GM23338 (cell line): ENCODE measurements at regions not wholly inside any gene's neighbourhood (a gene's known extent, or its start where the extent isn't known, plus 50 kb on each side); places are given as distances from the start of the nearest gene placed in this dataset.

ENCODE experiments used
- ATAC-seq: fragments of 200-7000 bp; cut with Tn5 transposase; 3 replicates; pipeline ENCODE4 v1.9.1; 2020
- DNase-seq: peaks from one replicate; pipeline ENCODE4 v3.0.0-alpha.2; 2015; ENCODE audit warnings: low spot score
- H2AFZ ChIP-seq: fragments of 200-600 bp; sonication (generic); 2 replicates; pipeline ENCODE4 v1.8.0; 2016; ENCODE audit warnings: antibody characterized with exemption, mild to moderate bottlenecking, moderate library complexity
- H3F3A ChIP-seq: fragments of 200-600 bp; sonication (generic); replicated peaks from 2 replicates; pipeline ENCODE4 v1.8.0; 2017; ENCODE audit warnings: antibody characterized with exemption, mixed run types, low read depth
- H3K27ac ChIP-seq: fragments of 200-600 bp; sonication (generic); 2 replicates; pipeline ENCODE4 v1.6.1; 2016; ENCODE audit warnings: low read depth
- H3K27me3 ChIP-seq: fragments of 200-600 bp; sonication (generic); 2 replicates; pipeline ENCODE4 v1.8.0; 2016; ENCODE audit warnings: mild to moderate bottlenecking, mixed run types, moderate library complexity; ENCODE audit not compliant: insufficient read depth
- H3K36me3 ChIP-seq: fragments of 200-600 bp; sonication (generic); 2 replicates; pipeline ENCODE4 v1.8.0; 2016; ENCODE audit warnings: mild to moderate bottlenecking; ENCODE audit not compliant: insufficient read depth
- H3K4me1 ChIP-seq: fragments of 200-600 bp; sonication (generic); 2 replicates; pipeline ENCODE4 v1.8.0; 2016; ENCODE audit warnings: mild to moderate bottlenecking, moderate library complexity; ENCODE audit not compliant: insufficient read depth
- H3K4me2 ChIP-seq: fragments of 200-600 bp; sonication (generic); 2 replicates; pipeline ENCODE4 v1.7.1; 2017; ENCODE audit warnings: mixed run types
- H3K4me3 ChIP-seq: fragments of 200-600 bp; sonication (generic); 2 replicates; pipeline ENCODE4 v1.6.1; 2016; ENCODE audit warnings: mixed run types
- H3K79me2 ChIP-seq: fragments of 200-600 bp; sonication (generic); replicated peaks from 2 replicates; pipeline ENCODE4 v1.8.0; 2017; ENCODE audit warnings: mild to moderate bottlenecking; ENCODE audit not compliant: insufficient read depth
- H3K9me2 ChIP-seq: fragments of 200-600 bp; sonication (generic); 2 replicates; pipeline ENCODE4 v1.8.0; 2017; ENCODE audit not compliant: insufficient read depth
- H4K20me1 ChIP-seq: fragments of 200-600 bp; sonication (generic); replicated peaks from 2 replicates; pipeline ENCODE4 v1.8.0; 2017; ENCODE audit warnings: mild to moderate bottlenecking; ENCODE audit not compliant: insufficient read depth
- H3K27ac Mint-ChIP-seq: 2 replicates; pipeline ENCODE4 v1.8.0; 2020; ENCODE audit warnings: inconsistent platforms, mild to moderate bottlenecking, moderate library complexity, mixed read lengths
- H3K27me3 Mint-ChIP-seq: 3 replicates; pipeline ENCODE4 v1.8.0; 2022; ENCODE audit warnings: low read depth, mild to moderate bottlenecking, moderate library complexity, mixed read lengths, inconsistent platforms; ENCODE audit not compliant: insufficient read depth, poor library complexity
- H3K36me3 Mint-ChIP-seq: 3 replicates; pipeline ENCODE4 v1.8.0; 2021; ENCODE audit warnings: low read depth, mild to moderate bottlenecking, inconsistent platforms, moderate library complexity, mixed read lengths
- H3K4me1 Mint-ChIP-seq: 3 replicates; pipeline ENCODE4 v1.8.0; 2020; ENCODE audit warnings: mild to moderate bottlenecking, inconsistent platforms, mixed read lengths
- H3K4me3 Mint-ChIP-seq: 3 replicates; pipeline ENCODE4 v1.8.0; 2021; ENCODE audit warnings: moderate library complexity, mild to moderate bottlenecking, inconsistent platforms, mixed read lengths
- H3K9me3 Mint-ChIP-seq: 3 replicates; pipeline ENCODE4 v1.8.0; 2020; ENCODE audit warnings: moderate library complexity, mild to moderate bottlenecking, inconsistent platforms, mixed read lengths
- CREB1 ChIP-seq: fragments of 250-450 bp; sonication (Bioruptor Pico); IDR thresholded peaks from 2 replicates; pipeline ENCODE4 v1.5.0; 2020; ENCODE audit warnings: low read depth, mild to moderate bottlenecking, moderate library complexity
- EZH2 ChIP-seq: fragments of 200-600 bp; sonication (generic); IDR thresholded peaks from one replicate; pipeline ENCODE4 v1.8.0; 2017; ENCODE audit warnings: antibody characterized with exemption, mild to moderate bottlenecking, low read depth; ENCODE audit not compliant: unreplicated experiment
- EZH2phosphoT487 ChIP-seq: fragments of 200-600 bp; sonication (generic); IDR thresholded peaks from one replicate; pipeline ENCODE4 v1.8.1; 2018; ENCODE audit warnings: antibody characterized with exemption; ENCODE audit not compliant: unreplicated experiment
- NANOG ChIP-seq: IDR thresholded peaks from 2 replicates; pipeline ENCODE4 v1.6.1; 2016; ENCODE audit warnings: antibody characterized with exemption, borderline replicate concordance
- ZNF114 ChIP-seq: fragments of 250-450 bp; sonication (Bioruptor Pico); IDR thresholded peaks from 2 replicates; pipeline ENCODE4 v1.5.0; 2020; ENCODE audit warnings: mild to moderate bottlenecking, moderate library complexity
- ZNF331 ChIP-seq: fragments of 250-450 bp; sonication (Bioruptor Pico); IDR thresholded peaks from 2 replicates; pipeline ENCODE4 v1.5.0; 2020; ENCODE audit warnings: low read depth, mild to moderate bottlenecking, moderate library complexity
- TF ChIP-seq, protein P1 (sequence below): fragments of 250-450 bp; sonication (Bioruptor Pico); IDR thresholded peaks from 2 replicates; pipeline ENCODE4 v1.5.0; 2020; ENCODE audit warnings: mild to moderate bottlenecking, moderate library complexity
- TF ChIP-seq, protein P2 (sequence below), 2 experiments: fragments of 200-600 bp in 1 of 2; sonication (generic) in 1 of 2; conservative IDR thresholded peaks; 2 replicates each; pipeline versions ENCODE4 v1.5.1 to v1.6.1; 2016 to 2017; ENCODE audit warnings: antibody characterized with exemption in 2 of 2, low read depth in 2 of 2, mild to moderate bottlenecking in 2 of 2, moderate library complexity in 1 of 2
- TF ChIP-seq, protein P3 (sequence below): IDR thresholded peaks from one replicate; pipeline ENCODE4 v1.6.1; 2018; ENCODE audit warnings: antibody characterized with exemption; ENCODE audit not compliant: unreplicated experiment

DNA sequence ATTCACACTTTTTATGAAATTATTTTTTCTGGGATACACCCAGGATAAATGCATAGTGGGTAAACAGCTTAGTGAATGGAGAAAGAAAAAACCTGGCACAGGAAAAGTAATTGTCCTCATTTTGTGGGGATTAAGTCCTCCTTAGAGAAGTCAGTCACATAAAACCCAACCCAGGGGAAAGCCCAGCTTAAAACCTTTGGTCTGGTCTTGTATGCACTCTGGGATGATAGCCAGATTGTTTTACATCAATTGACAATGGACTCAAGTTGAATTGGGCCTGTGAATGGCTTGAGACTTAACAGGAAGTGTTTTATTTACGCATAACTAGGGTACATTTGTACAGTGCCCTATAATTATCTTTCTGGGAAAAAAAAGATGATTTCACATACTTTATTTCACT lies 561.3 kb upstream of the GRIA3 start (continued):
- TF ChIP-seq, protein P1, sequence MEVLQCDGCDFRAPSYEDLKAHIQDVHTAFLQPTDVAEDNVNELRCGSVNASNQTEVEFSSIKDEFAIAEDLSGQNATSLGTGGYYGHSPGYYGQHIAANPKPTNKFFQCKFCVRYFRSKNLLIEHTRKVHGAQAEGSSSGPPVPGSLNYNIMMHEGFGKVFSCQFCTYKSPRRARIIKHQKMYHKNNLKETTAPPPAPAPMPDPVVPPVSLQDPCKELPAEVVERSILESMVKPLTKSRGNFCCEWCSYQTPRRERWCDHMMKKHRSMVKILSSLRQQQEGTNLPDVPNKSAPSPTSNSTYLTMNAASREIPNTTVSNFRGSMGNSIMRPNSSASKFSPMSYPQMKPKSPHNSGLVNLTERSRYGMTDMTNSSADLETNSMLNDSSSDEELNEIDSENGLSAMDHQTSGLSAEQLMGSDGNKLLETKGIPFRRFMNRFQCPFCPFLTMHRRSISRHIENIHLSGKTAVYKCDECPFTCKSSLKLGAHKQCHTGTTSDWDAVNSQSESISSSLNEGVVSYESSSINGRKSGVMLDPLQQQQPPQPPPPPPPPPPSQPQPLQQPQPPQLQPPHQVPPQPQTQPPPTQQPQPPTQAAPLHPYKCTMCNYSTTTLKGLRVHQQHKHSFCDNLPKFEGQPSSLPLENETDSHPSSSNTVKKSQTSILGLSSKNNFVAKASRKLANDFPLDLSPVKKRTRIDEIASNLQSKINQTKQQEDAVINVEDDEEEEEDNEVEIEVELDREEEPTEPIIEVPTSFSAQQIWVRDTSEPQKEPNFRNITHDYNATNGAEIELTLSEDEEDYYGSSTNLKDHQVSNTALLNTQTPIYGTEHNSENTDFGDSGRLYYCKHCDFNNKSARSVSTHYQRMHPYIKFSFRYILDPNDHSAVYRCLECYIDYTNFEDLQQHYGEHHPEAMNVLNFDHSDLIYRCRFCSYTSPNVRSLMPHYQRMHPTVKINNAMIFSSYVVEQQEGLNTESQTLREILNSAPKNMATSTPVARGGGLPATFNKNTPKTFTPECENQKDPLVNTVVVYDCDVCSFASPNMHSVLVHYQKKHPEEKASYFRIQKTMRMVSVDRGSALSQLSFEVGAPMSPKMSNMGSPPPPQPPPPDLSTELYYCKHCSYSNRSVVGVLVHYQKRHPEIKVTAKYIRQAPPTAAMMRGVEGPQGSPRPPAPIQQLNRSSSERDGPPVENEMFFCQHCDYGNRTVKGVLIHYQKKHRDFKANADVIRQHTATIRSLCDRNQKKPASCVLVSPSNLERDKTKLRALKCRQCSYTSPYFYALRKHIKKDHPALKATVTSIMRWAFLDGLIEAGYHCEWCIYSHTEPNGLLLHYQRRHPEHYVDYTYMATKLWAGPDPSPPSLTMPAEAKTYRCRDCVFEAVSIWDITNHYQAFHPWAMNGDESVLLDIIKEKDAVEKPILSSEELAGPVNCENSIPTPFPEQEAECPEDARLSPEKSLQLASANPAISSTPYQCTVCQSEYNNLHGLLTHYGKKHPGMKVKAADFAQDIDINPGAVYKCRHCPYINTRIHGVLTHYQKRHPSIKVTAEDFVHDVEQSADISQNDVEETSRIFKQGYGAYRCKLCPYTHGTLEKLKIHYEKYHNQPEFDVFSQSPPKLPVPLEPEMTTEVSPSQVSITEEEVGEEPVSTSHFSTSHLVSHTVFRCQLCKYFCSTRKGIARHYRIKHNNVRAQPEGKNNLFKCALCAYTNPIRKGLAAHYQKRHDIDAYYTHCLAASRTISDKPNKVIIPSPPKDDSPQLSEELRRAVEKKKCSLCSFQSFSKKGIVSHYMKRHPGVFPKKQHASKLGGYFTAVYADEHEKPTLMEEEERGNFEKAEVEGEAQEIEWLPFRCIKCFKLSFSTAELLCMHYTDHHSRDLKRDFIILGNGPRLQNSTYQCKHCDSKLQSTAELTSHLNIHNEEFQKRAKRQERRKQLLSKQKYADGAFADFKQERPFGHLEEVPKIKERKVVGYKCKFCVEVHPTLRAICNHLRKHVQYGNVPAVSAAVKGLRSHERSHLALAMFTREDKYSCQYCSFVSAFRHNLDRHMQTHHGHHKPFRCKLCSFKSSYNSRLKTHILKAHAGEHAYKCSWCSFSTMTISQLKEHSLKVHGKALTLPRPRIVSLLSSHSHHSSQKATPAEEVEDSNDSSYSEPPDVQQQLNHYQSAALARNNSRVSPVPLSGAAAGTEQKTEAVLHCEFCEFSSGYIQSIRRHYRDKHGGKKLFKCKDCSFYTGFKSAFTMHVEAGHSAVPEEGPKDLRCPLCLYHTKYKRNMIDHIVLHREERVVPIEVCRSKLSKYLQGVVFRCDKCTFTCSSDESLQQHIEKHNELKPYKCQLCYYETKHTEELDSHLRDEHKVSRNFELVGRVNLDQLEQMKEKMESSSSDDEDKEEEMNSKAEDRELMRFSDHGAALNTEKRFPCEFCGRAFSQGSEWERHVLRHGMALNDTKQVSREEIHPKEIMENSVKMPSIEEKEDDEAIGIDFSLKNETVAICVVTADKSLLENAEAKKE (CRISPR knock-in tag): no peak
- TF ChIP-seq EZH2phosphoT487: no peak
- TF ChIP-seq NANOG: no peak

DNA sequence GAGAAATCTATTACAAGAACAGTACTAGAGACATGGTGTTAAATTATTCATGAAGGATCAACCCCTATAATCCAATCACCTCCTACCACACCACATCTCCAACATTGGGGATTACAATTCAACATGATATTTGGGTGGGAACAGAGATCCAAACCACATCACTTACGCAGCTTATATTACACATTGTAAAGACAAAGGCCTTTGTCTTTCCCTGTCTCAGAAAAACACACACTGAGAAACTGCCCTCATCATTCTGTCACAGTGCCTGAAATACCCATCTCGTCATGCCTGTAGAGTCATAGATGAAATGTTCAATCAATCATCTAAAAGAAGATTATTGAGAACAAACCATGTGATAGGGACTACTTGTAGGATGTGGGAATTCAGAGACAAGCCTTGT lies 558.8 kb upstream of the GRIA3 start:
- Histone ChIP-seq H3K27ac (no peak overlapping the region), H3F3A (no peaks in the 10 kb centered on the region), H4K20me1 (no peaks in the 10 kb centered on the region), H3K4me2 (no peak overlapping the region), H3K27me3 (no peaks in the 10 kb centered on the region), H3K4me1 (no peaks in the 10 kb centered on the region), H2AFZ (no peak overlapping the region), H3K36me3 (no peaks in the 10 kb centered on the region), H3K9me2 (no peaks in the 10 kb centered on the region), H3K79me2 (no peaks in the 10 kb centered on the region), H3K4me3 (no peak overlapping the region)
- Mint-ChIP-seq H3K9me3 (no peaks in the 10 kb centered on the region), H3K27ac (no peak overlapping the region), H3K36me3 (no peaks in the 10 kb centered on the region), H3K4me3 (no peak overlapping the region), H3K27me3 (no peaks in the 10 kb centered on the region), H3K4me1 (peaks cover 4% of the 10 kb centered on the region; the same call in 2 of the 3 replicates)
- no peak for DNase-seq
- no peak for ATAC-seq
- TF ChIP-seq, protein P2, sequence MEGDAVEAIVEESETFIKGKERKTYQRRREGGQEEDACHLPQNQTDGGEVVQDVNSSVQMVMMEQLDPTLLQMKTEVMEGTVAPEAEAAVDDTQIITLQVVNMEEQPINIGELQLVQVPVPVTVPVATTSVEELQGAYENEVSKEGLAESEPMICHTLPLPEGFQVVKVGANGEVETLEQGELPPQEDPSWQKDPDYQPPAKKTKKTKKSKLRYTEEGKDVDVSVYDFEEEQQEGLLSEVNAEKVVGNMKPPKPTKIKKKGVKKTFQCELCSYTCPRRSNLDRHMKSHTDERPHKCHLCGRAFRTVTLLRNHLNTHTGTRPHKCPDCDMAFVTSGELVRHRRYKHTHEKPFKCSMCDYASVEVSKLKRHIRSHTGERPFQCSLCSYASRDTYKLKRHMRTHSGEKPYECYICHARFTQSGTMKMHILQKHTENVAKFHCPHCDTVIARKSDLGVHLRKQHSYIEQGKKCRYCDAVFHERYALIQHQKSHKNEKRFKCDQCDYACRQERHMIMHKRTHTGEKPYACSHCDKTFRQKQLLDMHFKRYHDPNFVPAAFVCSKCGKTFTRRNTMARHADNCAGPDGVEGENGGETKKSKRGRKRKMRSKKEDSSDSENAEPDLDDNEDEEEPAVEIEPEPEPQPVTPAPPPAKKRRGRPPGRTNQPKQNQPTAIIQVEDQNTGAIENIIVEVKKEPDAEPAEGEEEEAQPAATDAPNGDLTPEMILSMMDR (conservative IDR thresholded peaks at IDR 0.05; ENCODE audit: low read depth in 2 of 2): no peak
- TF ChIP-seq, protein P3, sequence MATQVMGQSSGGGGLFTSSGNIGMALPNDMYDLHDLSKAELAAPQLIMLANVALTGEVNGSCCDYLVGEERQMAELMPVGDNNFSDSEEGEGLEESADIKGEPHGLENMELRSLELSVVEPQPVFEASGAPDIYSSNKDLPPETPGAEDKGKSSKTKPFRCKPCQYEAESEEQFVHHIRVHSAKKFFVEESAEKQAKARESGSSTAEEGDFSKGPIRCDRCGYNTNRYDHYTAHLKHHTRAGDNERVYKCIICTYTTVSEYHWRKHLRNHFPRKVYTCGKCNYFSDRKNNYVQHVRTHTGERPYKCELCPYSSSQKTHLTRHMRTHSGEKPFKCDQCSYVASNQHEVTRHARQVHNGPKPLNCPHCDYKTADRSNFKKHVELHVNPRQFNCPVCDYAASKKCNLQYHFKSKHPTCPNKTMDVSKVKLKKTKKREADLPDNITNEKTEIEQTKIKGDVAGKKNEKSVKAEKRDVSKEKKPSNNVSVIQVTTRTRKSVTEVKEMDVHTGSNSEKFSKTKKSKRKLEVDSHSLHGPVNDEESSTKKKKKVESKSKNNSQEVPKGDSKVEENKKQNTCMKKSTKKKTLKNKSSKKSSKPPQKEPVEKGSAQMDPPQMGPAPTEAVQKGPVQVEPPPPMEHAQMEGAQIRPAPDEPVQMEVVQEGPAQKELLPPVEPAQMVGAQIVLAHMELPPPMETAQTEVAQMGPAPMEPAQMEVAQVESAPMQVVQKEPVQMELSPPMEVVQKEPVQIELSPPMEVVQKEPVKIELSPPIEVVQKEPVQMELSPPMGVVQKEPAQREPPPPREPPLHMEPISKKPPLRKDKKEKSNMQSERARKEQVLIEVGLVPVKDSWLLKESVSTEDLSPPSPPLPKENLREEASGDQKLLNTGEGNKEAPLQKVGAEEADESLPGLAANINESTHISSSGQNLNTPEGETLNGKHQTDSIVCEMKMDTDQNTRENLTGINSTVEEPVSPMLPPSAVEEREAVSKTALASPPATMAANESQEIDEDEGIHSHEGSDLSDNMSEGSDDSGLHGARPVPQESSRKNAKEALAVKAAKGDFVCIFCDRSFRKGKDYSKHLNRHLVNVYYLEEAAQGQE: no peak
- no peak for TF ChIP-seq ZNF114 (CRISPR knock-in tag)
- TF ChIP-seq CREB1: no peak
- no peak for TF ChIP-seq NANOG
- TF ChIP-seq ZNF331 (CRISPR knock-in tag): no peak
- TF ChIP-seq EZH2phosphoT487: no peak
- TF ChIP-seq EZH2: no peak
